ENCODE measurements at regions not wholly inside any gene's neighbourhood (a gene's known extent, or its start where the extent isn't known, plus 50 kb on each side); places are given as distances from the start of the nearest gene placed in this dataset.
A peak's percentile ranks its signal among the peaks of the same experiment; 100 is the strongest.

GRCh38 chr5:98414938-98415337 is 358.5 kb upstream of the RGMB start:
- TF ChIP-seq CTCF (conservative IDR thresholded peaks at IDR 0.05; ENCODE audit: low read depth, low read length) (no peak), POLR2A (IDR thresholded peaks at IDR 0.05; ENCODE audit: low read depth, low read length) (no peak), NFE2L2 (IDR thresholded peaks at IDR 0.05; ENCODE audit: low read depth, low read length) (peak; percentile 17; the same call in 1 of the 2 replicates), SMC3 (IDR thresholded peaks at IDR 0.05; ENCODE audit: low read depth, low read length) (peak; percentile 5; the same call in 1 of the 2 replicates), ELK1 (IDR thresholded peaks at IDR 0.05; ENCODE audit: borderline replicate concordance, low read depth, low read length) (no peak), RFX5 (IDR thresholded peaks at IDR 0.05; ENCODE audit: low read depth, low read length) (no peak), RCOR1 (IDR thresholded peaks at IDR 0.05; ENCODE audit: insufficient replicate concordance, low read length) (no peak), RAD21 (IDR thresholded peaks at IDR 0.05; ENCODE audit: low read length) (no peak; the same call in 1 of the 2 replicates)
